ENCODE measurements at regions not wholly inside any gene's neighbourhood (a gene's known extent, or its start where the extent isn't known, plus 50 kb on each side); places are given as distances from the start of the nearest gene placed in this dataset.

DNA sequence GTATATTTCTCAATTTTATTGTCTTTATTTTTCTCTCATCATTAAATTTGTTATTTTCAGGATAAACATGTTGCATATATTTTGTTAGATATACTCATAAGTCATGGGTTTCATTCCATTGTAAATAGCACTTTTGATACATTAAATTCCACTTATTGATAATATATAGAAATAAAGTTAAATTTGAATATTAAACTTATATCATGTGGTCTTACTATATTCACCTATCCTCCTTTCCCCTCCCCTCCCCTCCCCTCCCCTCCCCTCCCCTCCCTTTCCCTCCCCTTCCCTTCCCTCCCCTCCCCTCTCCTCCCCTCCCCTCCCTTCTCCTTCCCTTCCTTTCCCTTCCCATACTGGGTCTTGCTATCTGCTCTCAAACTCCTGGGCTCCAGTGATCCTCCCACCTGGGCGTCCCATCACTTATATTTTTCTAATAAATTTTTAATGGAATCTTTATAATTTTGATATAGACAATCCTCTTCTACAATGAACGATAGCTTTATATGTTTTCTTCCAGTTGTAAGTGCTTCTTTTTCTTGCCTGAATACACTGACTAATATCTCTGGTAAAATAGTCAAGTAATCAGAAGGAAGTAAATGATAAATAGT lies 692.4 kb downstream of the C6orf118 start:
- Histone ChIP-seq H2AK9ac (replicated peaks; ENCODE audit: low read depth, low read length, poor library complexity) (no peak overlapping the region), H4K5ac (ENCODE audit: low read depth, low read length) (no peak overlapping the region), H3K14ac (replicated peaks; ENCODE audit: low read depth, low read length) (no peak overlapping the region), H3K23ac (ENCODE audit: low read depth, low read length) (no peak overlapping the region), H4K20me1 (ENCODE audit: insufficient read depth, low read length) (no peaks in the 10 kb centered on the region), H3K36me3 (ENCODE audit: control insufficient read depth, insufficient read depth, low read length) (no peaks in the 10 kb centered on the region), H4K91ac (ENCODE audit: insufficient read depth, low read depth, low read length) (no peak overlapping the region), H3K27ac (ENCODE audit: insufficient read depth, low read length) (no peak overlapping the region), H3K9ac (ENCODE audit: low read depth, low read length) (no peak overlapping the region), H3K9me3 (ENCODE audit: control insufficient read depth, insufficient read depth, low read length) (peaks cover 3% of the 10 kb centered on the region; the same call in 1 of the 2 replicates), H2BK5ac (ENCODE audit: low read depth, low read length, poor library complexity, severe bottlenecking) (no peak overlapping the region), H2BK20ac (ENCODE audit: low read depth, low read length) (no peak overlapping the region), H3K56ac (ENCODE audit: extremely low read depth, insufficient read depth, low read length) (no peak overlapping the region), H3K18ac (ENCODE audit: low read depth, low read length) (no peak overlapping the region), H3K79me1 (ENCODE audit: low read depth in 1 of 2, low read length in 2 of 2) (no peaks in the 10 kb centered on the region), H3K4me3 (ENCODE audit: insufficient read depth, low read depth, low read length) (no peak overlapping the region), H3K27me3 (ENCODE audit: control insufficient read depth, insufficient read depth, low read length) (no peaks in the 10 kb centered on the region), H2AK5ac (ENCODE audit: low read depth, low read length) (no peak overlapping the region), H3K9me1 (ENCODE audit: insufficient read depth, low read length) (no peaks in the 10 kb centered on the region), H3K4ac (ENCODE audit: low read depth, low read length) (no peak overlapping the region), H3K4me1 (ENCODE audit: control insufficient read depth, insufficient read depth, low read length) (no peaks in the 10 kb centered on the region), H4K8ac (ENCODE audit: low read depth in 2 of 2, low read length in 2 of 2) (no peak overlapping the region), H2BK15ac (ENCODE audit: low read depth, low read length) (no peak overlapping the region), H2AFZ (replicated peaks; ENCODE audit: low read length, poor library complexity) (no peak overlapping the region), H3K4me2 (ENCODE audit: low read depth, low read length) (no peak overlapping the region), H2BK120ac (ENCODE audit: low read depth, low read length) (no peak overlapping the region)
- ChIA-PET CTCF (no interaction called here), POLR2A (ENCODE audit: unreplicated experiment) (no interaction called here)
- TF ChIP-seq SMC3 (IDR thresholded peaks at IDR 0.05; ENCODE audit: low read depth, low read length) (no peak), CHD1 (IDR thresholded peaks at IDR 0.05; ENCODE audit: low read depth, low read length) (no peak), RFX5 (IDR thresholded peaks at IDR 0.05; ENCODE audit: low read depth, low read length) (no peak), MXI1 (IDR thresholded peaks at IDR 0.05; ENCODE audit: borderline replicate concordance, low read depth, low read length) (no peak), RAD21 (IDR thresholded peaks at IDR 0.05; ENCODE audit: low read length) (no peak), NFE2L2 (IDR thresholded peaks at IDR 0.05; ENCODE audit: low read depth, low read length) (no peak), POLR2A (IDR thresholded peaks at IDR 0.05; ENCODE audit: low read depth, low read length) (no peak), RCOR1 (IDR thresholded peaks at IDR 0.05; ENCODE audit: insufficient replicate concordance, low read length) (no peak), MAZ (IDR thresholded peaks at IDR 0.05; ENCODE audit: borderline replicate concordance, low read depth, low read length) (no peak), MAFK (IDR thresholded peaks at IDR 0.05; ENCODE audit: low read depth, low read length) (no peak), CEBPB (IDR thresholded peaks at IDR 0.05; ENCODE audit: low read depth, low read length) (no peak), FOS (IDR thresholded peaks at IDR 0.05; ENCODE audit: low read depth, low read length) (no peak)
- TF ChIP-seq, protein P1, sequence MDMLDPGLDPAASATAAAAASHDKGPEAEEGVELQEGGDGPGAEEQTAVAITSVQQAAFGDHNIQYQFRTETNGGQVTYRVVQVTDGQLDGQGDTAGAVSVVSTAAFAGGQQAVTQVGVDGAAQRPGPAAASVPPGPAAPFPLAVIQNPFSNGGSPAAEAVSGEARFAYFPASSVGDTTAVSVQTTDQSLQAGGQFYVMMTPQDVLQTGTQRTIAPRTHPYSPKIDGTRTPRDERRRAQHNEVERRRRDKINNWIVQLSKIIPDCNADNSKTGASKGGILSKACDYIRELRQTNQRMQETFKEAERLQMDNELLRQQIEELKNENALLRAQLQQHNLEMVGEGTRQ (IDR thresholded peaks at IDR 0.05; ENCODE audit: low read depth, low read length): no peak
- intact Hi-C loops (cut with micrococcal nuclease): no loop called here
- DNase-seq: no peak
- dilution Hi-C loops (cut with HindIII; ENCODE audit: low sequenced_read_pairs, unreplicated experiment): no loop called here
- in situ Hi-C loops (cut with MboI; ENCODE audit: low sequenced_read_pairs): no loop called here
- BruUV-seq (replicated peaks): no TSS peak
- no CpG with 5 or more reads among the region's 2 CpGs for WGBS, 2 experiments (ENCODE audit: extremely low coverage in 2 of 2, insufficient read length in 1 of 2)
- ATAC-seq (ENCODE audit: low read depth): no peak

Data from IMR-90 (cell line).